ENCODE measurements at regions not wholly inside any gene's neighbourhood (a gene's known extent, or its start where the extent isn't known, plus 50 kb on each side); places are given as distances from the start of the nearest gene placed in this dataset.
"Not testable (repeated sequence)": the region's sequence is repeated elsewhere in the genome, so short reads cannot be mapped to it uniquely, and the experiment has no call there.

- no peak for TF ChIP-seq CTCF (IDR thresholded peaks at IDR 0.05)
- DNase-seq (ENCODE audit: low spot score): no peak
- no peak overlapping the region for H3K27ac ChIP-seq
- no peak overlapping the region for H3K4me3 ChIP-seq
Measured at GRCh38 chr7:131835141-131835540, 278.7 kb upstream of the PODXL start.

GRCh38 chr7:131830681-131831080 lies 274.3 kb upstream of the PODXL start:
- DNase-seq (ENCODE audit: low spot score): no peak
- no peak overlapping the region for H3K4me3 ChIP-seq
- TF ChIP-seq CTCF (IDR thresholded peaks at IDR 0.05): no peak
- no peak overlapping the region for H3K27ac ChIP-seq

- TF ChIP-seq CTCF (IDR thresholded peaks at IDR 0.05): no peak
- H3K4me3 ChIP-seq: no peak overlapping the region
- DNase-seq (ENCODE audit: low spot score): no peak
- no peak overlapping the region for H3K27ac ChIP-seq
Measured at GRCh38 chr7:131829947-131830558, 273.6 kb upstream of the PODXL start.

GRCh38 chr7:131827421-131827820 lies 271.0 kb upstream of the PODXL start:
- H3K4me3 ChIP-seq: no peak overlapping the region
- no peak for DNase-seq (ENCODE audit: low spot score)
- no peak for TF ChIP-seq CTCF (IDR thresholded peaks at IDR 0.05)
- H3K27ac ChIP-seq: no peak overlapping the region

- TF ChIP-seq CTCF (IDR thresholded peaks at IDR 0.05): no peak
- no peak overlapping the region for H3K4me3 ChIP-seq
- no peak for DNase-seq (ENCODE audit: low spot score)
- no peak overlapping the region for H3K27ac ChIP-seq
Measured at GRCh38 chr7:131826960-131827359, 270.5 kb upstream of the PODXL start.

GRCh38 chr7:131823961-131824440 lies 267.6 kb upstream of the PODXL start:
- not testable (repeated sequence) for DNase-seq (ENCODE audit: low spot score); H3K27ac ChIP-seq

GRCh38 chr7:131819891-131820290 lies 263.5 kb upstream of the PODXL start:
- no peak for TF ChIP-seq CTCF (IDR thresholded peaks at IDR 0.05)
- no peak for DNase-seq (ENCODE audit: low spot score)
- Histone ChIP-seq H3K4me3 (no peak overlapping the region), H3K27ac (no peak overlapping the region)

More at GRCh38 chr7:131823961-131824440, 267.6 kb upstream of the PODXL start:
- not testable (repeated sequence) for H3K4me3 ChIP-seq

All from coronary artery (tissue), 2 donors.